DMS79 (cell line): ENCODE measurements at regions not wholly inside any gene's neighbourhood (a gene's known extent, or its start where the extent isn't known, plus 50 kb on each side); places are given as distances from the start of the nearest gene placed in this dataset.

Source experiments
- DNase-seq: peaks from one replicate; lab custom pipeline; 2025; lab: John Stamatoyannopoulos, UW

DNA sequence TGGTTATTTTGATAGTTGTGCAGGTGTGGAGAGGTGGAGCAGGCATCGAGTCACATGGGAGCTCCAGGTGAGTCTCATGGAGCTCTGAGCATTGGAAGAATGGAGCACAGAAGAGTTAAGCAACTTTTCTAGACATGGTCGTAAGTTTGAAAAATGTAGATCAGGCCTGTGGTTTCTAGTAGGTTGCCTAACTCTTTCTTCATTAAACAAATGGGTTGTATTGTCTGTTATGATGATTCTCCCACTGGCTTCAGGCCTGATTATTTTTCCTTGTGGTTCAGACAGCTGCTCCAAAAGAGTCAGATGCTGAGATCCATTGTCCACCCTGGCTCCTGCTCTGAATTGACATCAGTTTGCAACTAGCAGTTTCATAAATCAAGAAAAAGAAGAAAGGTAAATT lies 80.3 kb upstream of the RPS23 start:
- DNase-seq = no peak

DNA sequence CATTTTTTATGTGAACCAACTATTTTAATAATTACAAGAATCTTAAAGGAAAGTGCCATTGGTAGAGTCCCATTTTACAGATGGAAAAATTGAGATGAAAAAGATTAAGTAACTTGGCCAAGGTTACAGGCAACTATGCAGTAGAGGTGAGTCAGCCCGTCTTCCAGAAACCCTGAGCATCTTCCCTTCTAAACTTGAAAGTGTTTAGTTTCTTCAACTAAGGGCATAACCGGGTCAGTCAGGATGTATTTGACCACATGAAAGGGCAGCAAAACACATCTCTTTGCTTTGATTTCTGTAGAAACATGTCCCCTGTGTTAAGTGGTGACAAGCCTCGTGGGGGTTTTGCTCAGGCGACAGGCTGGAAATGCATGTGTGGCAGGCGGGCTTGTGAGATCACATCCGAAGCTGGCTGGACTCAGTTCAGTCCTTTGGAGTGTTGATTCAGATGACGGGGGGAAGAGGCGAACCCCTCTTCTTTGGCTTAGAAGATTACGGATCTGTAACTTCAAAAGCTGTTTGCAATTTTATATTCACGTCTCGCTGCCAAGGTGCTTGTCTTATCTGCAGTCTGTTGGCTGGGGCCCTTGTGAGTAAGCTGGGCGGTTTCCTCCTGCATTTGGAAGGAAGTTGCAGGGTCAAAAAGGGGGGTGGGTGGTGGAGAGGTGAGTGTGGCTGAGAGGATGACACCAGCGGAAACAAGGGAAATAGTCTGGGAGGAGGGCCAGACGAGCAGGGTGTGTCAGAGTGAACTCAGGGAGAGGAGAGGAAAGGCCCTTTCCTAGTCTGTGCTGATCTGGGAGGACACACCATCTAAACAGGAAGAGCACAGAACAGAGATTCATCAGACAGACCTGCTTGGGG lies 78.9 kb upstream of the RPS23 start:
- DNase-seq = no peak

DNA sequence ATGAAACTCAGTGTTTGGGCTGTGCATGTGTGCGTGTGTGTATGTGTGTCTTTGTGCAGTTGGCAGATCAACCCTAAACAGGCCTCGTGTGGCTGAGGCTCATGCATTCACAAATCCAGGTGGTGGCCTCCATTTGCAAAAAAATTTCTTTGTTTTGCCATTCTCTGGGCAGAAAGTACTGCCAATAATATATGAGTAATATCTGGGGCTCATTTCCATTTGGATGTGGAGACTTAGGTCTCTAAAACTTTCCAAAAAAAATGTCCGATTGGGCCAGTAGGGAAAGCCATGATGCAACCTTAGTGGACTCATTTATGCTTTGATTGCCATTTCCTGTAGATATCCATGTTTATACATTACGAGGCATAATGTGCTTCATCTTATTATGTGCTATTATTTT lies 77.9 kb upstream of the RPS23 start:
- no peak for DNase-seq

DNA sequence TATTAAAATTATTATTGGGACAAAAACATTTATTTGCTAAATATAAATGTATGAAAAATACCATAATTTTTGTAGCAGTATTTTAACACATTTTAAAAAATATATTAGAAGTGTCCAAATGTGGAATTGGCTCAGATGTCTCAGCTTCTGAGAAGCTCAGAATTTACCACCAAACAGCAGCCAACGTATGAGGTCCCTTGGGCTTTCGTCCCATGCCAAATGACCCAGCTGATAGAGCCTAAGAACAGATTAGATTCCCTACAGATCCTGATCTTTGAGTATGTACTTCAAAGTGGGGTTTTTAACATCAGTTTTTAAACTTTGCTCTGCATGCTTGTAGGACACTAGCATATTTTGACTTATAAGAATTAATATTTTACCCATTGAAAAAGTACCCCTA lies 77.3 kb upstream of the RPS23 start:
- no peak for DNase-seq

DNA sequence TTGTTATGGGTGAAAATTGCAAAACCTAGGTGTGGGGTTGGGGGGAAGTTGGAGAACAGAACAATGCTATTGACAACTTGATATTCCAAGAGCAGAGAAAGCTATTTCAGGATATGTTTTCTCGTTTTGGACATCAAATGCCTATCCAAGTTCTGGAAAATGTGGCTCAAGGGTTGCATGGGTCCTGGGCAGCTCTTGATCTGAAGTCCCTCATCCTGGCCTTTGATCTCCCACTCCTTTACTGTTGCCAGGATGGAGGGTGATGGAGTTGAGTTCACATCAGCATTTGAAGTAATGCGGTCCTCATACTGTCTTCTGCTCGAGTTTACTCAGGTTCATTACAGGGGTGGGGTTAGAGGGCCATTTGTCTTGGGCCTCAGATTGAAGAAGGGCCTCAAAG lies 76.9 kb upstream of the RPS23 start:
- no peak for DNase-seq

DNA sequence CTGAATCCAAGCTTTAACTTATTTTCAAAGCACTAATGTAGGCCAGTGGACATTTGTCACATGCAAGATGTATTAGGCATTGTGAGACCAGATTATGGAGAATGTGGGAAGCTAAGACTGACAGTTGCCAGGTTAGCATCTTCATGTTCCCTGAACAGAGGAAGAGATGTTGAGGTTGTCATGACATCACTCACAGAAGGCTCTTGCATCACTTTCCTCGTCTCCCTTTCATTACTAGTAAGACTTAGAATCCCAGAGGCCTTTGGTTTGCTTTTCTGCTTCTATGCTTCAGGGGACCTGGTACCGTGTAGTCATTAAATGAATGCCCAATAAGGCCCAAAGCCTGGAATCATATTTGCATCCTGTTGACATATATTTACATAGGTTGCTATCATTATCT lies 76.4 kb upstream of the RPS23 start:
- DNase-seq = no peak

DNA sequence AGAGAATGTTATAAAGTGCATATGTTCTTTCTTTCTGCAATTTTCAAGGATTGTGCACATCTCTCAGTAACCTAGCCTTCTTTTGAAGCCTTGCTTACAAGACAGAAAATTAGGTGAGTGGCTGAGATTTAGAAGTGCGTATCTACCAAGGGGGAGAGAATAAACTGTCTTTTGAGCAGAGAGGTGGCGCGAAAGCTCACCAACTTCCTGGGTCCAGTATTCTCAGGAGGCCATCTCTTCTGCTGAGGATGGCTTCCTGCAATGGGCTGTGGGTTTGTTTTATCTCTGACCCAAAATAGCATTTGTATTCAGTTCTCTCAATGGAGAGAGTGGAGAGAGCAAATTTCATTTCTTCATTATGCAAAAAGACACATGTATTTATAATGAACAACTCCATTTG lies 75.4 kb upstream of the RPS23 start:
- no peak for DNase-seq

DNA sequence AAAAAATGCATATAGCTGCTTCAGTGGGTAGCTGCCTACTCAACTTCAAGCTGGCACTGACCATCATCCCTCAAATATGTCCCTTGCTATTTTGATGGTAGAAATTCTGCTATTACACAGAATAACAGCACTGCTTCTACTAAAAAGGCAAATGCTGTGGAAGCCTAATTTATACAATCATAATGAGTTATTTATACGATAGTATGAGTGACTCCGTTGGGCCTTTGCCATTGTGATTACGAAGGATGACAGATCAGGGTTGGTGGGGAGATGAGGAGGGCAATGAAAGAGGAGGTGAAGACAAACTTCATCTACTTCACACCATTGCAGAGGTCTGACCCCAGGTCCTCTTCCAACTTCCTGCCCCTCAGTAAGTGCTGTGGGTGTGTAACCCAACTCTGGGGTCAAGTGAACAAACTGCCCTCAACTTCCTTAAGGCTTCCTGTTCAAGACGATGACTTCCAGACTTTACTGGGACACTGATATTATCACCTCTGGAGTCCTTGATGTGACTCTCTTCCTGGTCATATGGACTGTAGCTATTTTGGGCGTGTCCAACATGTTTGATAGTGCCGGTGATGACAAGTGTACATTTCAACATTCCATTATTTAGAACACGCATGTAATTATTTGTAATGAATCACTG lies 74.1 kb upstream of the RPS23 start:
- DNase-seq = no peak

DNA sequence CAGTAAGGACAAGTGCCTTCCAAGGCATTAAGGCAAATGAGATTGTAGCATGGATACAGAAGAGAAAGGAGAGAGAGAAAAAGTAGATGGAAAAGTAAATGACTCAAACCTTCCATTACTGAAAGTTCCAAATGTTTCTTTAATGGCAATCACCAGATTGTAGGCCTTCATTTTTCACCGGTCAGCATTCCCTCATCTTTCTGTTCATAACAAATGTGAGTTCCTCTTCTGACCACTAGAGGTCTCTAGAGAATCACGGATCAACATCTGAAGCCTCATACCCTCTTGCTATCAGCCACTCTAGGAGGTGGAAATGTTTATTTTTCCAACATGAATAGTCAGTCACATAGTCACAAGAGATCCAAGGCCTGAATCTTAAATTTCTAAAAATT lies 73.6 kb upstream of the RPS23 start:
- no peak for DNase-seq

DNA sequence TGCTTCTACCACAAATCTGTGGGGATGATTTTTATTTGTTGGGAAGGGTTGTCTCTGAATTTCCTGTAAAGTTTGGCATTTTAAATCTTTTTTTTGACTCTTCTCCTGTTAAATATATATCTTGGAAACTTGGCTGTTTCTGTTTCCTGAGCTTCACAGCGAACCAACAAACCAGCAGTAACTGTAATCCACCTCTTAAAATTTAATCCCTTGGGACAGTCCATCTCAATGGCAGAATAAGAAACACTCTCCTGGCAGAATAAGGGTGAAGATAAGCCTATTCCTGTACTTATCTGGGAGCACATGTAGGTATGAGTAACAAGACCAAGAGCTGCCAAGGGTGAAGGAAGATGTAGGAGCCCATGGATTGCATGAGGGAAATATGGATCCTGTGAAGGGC lies 73.1 kb upstream of the RPS23 start:
- no peak for DNase-seq

DNA sequence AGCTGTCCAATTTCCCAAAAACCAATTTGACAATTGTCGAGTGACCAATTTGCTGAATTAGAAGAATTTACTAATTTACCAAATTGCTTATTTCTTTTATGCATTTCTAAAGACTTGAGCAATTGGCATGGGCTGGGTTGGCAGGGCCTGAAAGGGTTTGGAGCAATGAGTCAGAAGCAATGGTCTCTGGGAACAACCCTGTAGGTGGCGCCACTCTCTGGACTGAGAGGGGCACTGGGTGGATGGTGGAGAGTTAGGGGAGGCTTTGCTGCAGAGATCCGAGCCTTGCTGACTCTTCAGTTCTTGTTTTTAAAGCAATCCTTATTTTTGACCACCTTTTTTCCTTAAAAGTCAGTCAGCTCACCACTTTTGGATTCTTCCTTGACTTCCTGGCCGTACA lies 71.5 kb upstream of the RPS23 start:
- no peak for DNase-seq

DNA sequence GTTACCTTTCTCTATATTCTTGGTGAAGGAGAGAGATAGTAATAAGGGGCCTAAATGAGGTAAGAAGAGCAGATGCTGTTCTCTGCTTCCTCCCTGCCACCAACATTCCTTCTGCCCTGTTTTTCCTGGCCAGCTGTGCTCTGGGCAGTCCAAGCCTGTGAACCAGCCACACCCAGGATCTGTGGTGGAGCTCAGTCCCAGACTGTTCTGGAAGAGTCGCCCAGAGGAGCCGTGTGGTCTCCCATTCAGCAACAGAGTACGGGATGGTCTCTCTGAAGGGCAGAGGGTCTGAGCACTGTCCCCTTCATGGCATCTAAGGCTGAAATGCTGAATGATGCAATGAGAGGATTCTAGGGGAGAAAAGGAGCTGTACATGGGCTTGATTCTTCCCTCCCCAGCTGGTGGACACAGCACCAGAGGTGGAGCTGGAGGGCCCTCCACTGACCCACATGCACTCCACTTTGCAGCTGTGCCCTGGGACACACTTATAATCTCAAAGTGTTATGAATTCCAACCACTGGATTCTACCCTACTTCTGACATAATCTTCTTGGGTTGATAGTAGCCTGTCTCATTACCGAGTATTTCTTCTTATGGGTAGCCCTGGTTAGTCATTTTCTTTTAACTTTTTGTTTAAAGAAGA lies 70.8 kb upstream of the RPS23 start:
- DNase-seq = no peak

DNA sequence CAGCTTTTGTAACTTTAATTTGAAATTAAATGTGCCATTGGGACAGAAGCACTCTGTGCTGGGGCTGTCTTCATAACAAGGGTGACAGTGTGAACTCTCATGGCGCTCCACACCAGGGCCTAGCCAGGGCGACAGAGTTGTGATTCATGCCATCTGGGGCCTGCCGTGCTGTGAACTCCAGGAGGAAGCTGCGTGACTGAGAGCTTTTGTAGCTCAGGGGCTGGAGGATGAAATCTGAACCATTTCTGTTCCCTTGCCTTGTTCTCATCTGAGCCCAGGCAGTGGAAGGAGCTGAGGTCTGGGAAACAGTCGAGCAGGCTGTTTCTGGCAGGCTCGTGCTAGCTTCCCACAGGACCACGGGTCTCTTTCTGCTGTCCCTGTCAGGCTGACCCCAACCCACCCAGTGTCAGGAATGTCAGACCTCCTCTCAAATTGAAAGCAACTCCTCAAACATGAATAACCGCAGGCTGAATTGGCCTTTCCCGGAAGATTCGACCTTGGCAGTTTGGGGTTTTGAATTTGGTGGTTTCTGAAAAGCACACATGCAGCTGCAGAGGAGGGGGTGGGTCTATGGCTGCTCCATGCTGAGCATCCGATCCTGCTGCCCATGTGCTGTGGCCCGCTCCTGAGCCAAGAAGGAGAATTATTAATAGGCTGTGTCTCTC lies 69.2 kb upstream of the RPS23 start:
- DNase-seq = peak; percentile 40

DNA sequence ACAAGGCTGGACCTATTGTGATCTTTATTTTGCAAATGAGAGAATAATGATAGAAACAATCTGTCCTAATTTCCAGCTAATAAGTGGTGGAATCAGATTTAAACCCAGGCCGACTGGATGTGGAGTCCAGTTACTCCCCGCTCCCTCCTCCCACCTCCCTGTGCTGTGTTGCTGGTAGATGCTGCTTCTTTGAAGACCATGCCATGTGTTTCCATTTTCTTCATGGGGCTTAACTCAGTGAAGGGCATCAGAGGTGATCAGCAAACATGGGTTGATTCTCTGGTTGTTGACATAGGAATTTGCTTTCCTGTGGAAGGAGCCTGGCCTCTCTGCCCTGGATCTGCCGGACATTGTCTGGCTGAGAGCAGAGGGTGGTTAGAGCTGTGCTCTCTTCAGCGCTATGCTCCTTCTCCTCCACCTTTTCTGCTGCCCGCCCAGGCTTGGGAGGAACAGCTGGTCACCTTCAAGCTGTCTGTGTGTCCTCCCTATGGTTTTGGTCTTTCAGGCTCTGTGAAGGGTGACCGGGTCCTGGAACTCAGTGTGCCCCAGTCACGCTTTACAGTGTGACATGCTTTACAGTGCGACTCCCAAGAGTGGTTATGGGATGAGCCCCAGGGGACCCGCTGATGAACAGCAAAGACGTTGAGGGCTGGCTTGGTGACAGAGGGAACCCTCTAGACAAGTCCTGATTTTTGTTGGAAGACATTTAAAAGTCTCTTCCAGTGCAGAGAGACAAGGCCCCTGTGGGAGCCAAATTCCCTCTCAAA lies 68.4 kb upstream of the RPS23 start:
- no peak for DNase-seq

DNA sequence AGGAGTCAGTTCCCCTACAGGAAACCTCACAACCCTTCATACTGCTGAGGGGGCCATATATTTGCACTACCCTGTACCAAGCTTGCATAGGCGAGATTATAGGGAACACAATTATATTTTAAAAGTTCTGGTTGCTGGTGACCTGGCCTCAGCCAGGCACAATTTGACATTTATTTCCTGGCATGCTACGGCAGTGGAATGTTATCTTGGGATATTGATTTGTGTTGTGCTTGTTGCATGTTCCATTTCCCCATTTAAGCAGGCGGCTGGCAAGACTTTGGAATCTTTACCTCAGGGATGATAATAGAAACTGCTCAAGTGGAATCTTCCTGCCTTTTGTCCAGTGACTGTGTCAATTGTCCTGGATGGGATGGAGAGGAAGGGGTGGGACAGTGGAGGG lies 67.0 kb upstream of the RPS23 start:
- DNase-seq = no peak

DNA sequence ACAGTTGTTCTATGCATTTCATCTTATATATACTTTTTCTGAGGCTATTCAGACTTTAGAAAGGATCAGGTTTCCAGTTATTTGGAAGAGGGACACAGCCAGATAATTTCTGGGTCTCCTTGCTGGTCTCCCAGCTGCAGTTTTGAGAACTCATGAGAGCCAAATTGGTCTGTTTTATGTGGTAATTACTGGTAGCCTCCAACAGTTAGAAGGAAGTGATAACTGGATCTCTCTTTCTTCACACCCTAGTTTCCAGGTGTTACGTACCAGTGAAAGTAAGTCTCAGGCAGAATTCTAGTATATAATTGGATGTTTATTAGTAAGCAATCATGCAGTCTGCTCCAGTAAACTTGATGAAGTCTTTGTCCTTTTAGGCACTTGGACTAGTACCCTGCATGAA lies 63.2 kb upstream of the RPS23 start:
- no peak for DNase-seq

DNA sequence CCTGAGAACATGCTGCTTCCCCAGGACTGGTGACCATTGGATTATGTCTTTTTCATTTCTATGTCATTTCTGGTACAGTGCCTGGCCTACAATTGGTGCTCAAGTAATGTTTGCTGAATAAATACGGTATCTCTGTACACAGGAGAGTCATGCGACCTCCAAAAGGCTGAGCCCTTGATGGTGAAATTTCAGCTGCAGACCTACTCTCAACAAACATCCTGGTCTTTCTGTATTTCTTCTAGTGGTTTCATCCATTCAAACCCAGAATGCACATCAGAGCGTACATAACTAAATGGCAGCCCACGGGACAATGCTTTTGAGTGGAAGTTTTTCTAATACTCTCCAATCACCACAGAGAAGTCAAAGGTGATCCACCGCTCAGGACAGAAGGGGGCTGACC lies 62.6 kb upstream of the RPS23 start:
- DNase-seq = no peak

DNA sequence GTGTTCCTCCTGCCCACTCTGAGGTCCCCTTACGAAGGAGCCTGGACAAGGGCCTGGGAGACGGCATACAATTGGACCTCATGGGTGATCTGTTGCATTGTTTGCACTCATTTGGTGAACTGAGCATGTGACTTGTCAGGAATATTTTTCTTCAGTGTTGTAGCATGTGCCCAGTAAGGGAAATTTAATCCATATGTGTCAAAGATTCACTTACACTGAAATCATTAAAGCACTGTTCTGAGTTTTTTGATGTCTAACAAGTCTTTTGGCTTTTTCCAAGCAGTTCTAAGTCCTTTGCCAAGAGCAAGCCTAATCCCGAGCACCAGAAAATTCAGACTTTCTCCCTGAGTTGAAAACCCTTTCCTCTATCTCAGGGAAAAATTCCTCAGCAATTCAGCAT lies 61.6 kb upstream of the RPS23 start:
- no peak for DNase-seq

DNA sequence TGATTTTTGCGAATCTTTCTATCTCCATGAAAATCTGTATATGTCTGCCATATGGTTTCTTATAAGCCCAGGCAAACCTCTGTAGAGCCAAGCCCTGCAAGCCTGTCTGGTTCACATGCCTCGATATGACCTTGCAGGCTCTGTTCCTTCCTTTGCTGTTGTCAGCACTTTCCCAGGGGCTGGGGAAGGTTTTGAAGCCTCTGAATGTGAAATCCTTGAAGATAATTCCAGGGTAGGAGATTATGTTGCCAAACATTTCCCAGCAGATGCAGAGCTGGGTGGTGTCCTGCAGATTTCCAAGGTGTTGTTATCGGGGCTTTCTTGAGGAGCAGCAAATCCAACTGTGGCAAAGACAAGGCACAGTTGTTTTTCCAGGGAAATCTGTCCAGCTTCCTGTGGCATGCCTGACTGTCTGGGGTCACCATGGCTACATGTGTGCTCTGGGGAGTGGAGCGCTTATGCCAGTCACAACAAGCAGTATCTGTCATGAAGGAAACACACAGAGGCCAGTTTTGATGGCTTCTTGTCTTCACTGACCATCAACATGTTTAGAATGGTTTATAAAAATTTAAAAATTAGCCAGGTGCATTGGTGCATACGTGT lies 60.7 kb upstream of the RPS23 start:
- no peak for DNase-seq

DNA sequence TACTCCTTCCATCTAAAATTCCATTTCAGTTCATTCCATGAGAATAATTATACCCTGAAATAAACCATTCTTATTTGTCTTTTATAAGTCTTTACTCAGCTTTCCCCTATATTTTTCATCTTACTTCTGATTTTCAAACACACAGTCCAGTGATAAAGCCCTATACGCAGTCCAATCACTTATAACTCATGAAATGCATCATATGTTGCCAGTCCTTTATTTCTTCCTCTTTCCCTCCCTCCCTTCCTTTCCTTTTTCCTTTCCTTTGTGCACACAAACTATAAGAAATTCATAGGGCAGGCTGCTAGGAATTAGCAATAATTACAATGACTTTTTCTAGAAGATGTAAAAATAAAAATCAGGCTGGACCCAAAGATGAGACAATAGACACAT lies 58.8 kb upstream of the RPS23 start:
- DNase-seq = no peak

DNA sequence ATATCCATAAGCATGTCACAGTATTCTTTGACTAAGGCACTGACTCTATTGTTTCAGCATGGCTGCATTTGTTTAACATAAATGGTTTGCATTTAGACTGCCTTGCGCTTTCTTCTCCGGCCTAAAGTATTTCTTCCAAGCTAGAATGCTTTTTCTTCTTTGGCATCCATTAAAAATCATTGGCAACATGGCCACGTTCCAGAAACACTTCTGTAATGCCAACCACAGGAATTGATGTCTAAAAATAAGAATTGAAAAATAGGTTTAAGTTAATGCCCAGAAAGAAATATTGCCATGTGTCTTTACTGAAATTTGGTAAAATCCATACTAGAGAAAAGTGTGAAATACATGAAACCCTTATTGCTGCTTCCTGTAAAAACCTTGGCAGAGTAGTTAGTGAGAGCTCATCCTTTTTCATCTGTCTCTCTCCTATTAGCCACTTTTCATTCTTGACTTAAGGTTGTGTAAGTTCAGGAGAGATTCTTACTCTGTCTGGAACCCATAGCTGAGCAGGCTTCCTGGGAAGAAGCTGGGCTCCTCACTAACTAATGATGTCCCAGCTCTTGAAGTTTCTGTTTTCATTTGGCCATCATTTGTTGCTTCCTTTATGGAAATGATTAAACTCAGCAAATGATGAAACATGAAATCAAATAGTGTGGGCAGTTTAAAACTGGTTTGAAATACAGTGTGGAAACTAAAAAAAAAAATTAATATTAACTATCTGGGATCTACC lies 58.2 kb upstream of the RPS23 start:
- no peak for DNase-seq
